ENCODE measurements at regions not wholly inside any gene's neighbourhood (a gene's known extent, or its start where the extent isn't known, plus 50 kb on each side); places are given as distances from the start of the nearest gene placed in this dataset.

DNA sequence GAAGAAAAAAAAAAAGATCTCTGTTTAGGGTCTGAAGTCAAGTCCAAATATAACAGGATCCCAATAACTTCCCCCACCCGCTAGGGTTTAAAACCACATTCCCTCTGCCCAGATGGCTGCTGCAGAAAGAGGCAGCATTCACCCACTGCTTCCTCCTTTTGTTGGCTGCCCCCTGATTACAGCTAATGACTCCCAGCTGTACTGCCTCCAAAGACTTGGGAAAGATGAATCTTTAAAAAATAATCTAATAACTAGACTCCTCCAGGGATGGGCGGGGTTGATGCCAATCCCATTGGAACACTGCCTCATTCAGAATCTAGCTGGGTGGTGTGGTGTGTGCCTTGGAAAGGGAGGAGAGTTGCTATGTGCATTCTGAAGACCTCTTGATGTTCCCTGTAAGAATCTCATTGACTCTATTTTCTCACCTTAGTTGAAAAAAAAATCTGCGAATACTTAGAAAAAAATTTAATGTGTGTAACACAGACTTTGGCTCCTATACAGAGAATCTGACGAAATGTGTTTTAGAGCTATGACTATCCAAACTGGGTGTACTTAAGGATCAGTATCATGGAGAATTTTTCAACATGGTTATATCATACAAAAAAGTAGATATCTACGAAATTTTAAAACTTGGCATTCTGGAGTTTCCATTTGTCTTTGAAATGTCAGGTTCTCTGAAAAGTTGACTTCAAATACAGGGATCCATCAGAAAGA is 174.0 kb downstream of the RNF144B start:
- Histone ChIP-seq H3K27me3 (ENCODE audit: control insufficient read depth, insufficient read depth, low read length) (peaks cover 11% of the 10 kb centered on the region), H3K9ac (ENCODE audit: low read depth, low read length) (no peak overlapping the region), H3K4me2 (ENCODE audit: low read length) (no peak overlapping the region), H3K4me3 (ENCODE audit: low read length) (no peak overlapping the region), H3K9me3 (replicated peaks; ENCODE audit: low read length) (no peaks in the 10 kb centered on the region), H3K36me3 (ENCODE audit: insufficient read depth, low read length) (no peaks in the 10 kb centered on the region), H3K4me1 (ENCODE audit: control insufficient read depth, insufficient read depth, low read length) (no peaks in the 10 kb centered on the region)

- H3K4me1 ChIP-seq (ENCODE audit: control insufficient read depth, insufficient read depth, low read length): no peaks in the 10 kb centered on the region
- no peak overlapping the region for H3K4me3 ChIP-seq (ENCODE audit: low read length)
- H3K9ac ChIP-seq (ENCODE audit: low read depth, low read length): no peak overlapping the region
- H3K36me3 ChIP-seq (ENCODE audit: insufficient read depth, low read length): no peaks in the 10 kb centered on the region
- peaks cover 9% of the 10 kb centered on the region for H3K27me3 ChIP-seq (ENCODE audit: control insufficient read depth, insufficient read depth, low read length)
- no peaks in the 10 kb centered on the region for H3K9me3 ChIP-seq (replicated peaks; ENCODE audit: low read length)
- no peak overlapping the region for H3K4me2 ChIP-seq (ENCODE audit: low read length)
Observed at GRCh38 chr6:18562726-18563125, 175.6 kb downstream of the RNF144B start.

- H3K9ac ChIP-seq (ENCODE audit: low read depth, low read length): no peak overlapping the region
- H3K4me2 ChIP-seq (ENCODE audit: low read length): no peak overlapping the region
- no peaks in the 10 kb centered on the region for H3K9me3 ChIP-seq (replicated peaks; ENCODE audit: low read length)
- no peak overlapping the region for H3K4me3 ChIP-seq (ENCODE audit: low read length)
- no peaks in the 10 kb centered on the region for H3K4me1 ChIP-seq (ENCODE audit: control insufficient read depth, insufficient read depth, low read length)
- H3K36me3 ChIP-seq (ENCODE audit: insufficient read depth, low read length): no peaks in the 10 kb centered on the region
- H3K27me3 ChIP-seq (ENCODE audit: control insufficient read depth, insufficient read depth, low read length): peaks cover 9% of the 10 kb centered on the region
Observed at GRCh38 chr6:18564775-18565174, 177.6 kb downstream of the RNF144B start.

DNA sequence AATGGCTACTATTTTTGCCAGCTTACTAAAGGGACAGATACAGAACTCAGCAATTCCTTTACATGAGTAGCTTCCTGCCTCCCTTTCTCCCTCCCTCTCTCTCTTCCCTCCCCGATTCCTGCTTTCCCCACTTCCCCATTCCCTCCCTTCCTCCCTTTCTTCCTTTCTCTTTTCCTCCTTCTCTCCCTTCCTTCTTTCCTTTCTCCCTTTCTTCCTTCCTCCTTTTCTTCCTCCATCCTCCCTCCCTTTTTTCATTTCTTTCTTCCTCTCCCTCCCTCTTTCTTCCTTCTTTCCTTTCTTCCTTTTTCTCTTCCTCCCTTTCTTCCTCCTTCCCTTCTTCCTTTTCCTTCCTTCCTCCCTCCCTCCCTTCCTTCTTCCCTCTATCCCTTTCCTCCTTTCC is 178.1 kb downstream of the RNF144B start:
- Histone ChIP-seq H3K4me3 (ENCODE audit: low read length) (no peak overlapping the region), H3K9ac (ENCODE audit: low read depth, low read length) (no peak overlapping the region), H3K36me3 (ENCODE audit: insufficient read depth, low read length) (no peaks in the 10 kb centered on the region), H3K27me3 (ENCODE audit: control insufficient read depth, insufficient read depth, low read length) (peaks cover 9% of the 10 kb centered on the region), H3K4me1 (ENCODE audit: control insufficient read depth, insufficient read depth, low read length) (no peaks in the 10 kb centered on the region), H3K9me3 (replicated peaks; ENCODE audit: low read length) (no peaks in the 10 kb centered on the region), H3K4me2 (ENCODE audit: low read length) (no peak overlapping the region)

DNA sequence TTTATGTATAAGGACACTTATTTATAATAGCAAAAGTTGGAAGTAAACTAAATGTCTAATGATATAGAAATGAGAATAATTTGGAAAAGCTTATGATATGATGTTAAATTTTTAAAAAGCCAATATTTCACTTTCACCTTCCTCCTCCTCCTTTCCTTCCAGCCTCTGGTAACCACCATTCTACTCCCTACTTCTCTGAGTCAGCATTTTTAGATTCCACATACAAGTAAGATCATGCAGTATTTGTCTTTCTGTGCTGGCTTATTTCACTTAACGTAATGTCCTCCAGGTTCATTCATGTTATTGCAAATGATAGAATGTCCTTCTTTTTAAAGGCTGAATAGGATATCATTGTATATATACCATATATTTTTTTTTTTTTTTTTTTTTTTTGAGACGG is 180.2 kb downstream of the RNF144B start:
- Histone ChIP-seq H3K9me3 (replicated peaks; ENCODE audit: low read length) (no peaks in the 10 kb centered on the region), H3K9ac (ENCODE audit: low read depth, low read length) (no peak overlapping the region), H3K4me3 (ENCODE audit: low read length) (no peak overlapping the region), H3K36me3 (ENCODE audit: insufficient read depth, low read length) (no peaks in the 10 kb centered on the region), H3K4me2 (ENCODE audit: low read length) (no peak overlapping the region), H3K4me1 (ENCODE audit: control insufficient read depth, insufficient read depth, low read length) (no peaks in the 10 kb centered on the region), H3K27me3 (ENCODE audit: control insufficient read depth, insufficient read depth, low read length) (peaks cover 13% of the 10 kb centered on the region)

- Histone ChIP-seq H3K4me3 (ENCODE audit: low read length) (no peak overlapping the region), H3K27me3 (ENCODE audit: control insufficient read depth, insufficient read depth, low read length) (no peaks in the 10 kb centered on the region), H3K9ac (ENCODE audit: low read depth, low read length) (no peak overlapping the region), H3K9me3 (replicated peaks; ENCODE audit: low read length) (no peaks in the 10 kb centered on the region), H3K4me2 (ENCODE audit: low read length) (no peak overlapping the region), H3K4me1 (ENCODE audit: control insufficient read depth, insufficient read depth, low read length) (no peaks in the 10 kb centered on the region), H3K36me3 (ENCODE audit: insufficient read depth, low read length) (no peaks in the 10 kb centered on the region)
Observed at GRCh38 chr6:18577491-18577890, 190.3 kb downstream of the RNF144B start.

GRCh38 chr6:18579166-18579565 is 192.0 kb downstream of the RNF144B start:
- Histone ChIP-seq H3K9me3 (replicated peaks; ENCODE audit: low read length) (no peaks in the 10 kb centered on the region), H3K36me3 (ENCODE audit: insufficient read depth, low read length) (no peaks in the 10 kb centered on the region), H3K4me2 (ENCODE audit: low read length) (no peak overlapping the region), H3K4me1 (ENCODE audit: control insufficient read depth, insufficient read depth, low read length) (no peaks in the 10 kb centered on the region), H3K4me3 (ENCODE audit: low read length) (no peak overlapping the region), H3K9ac (ENCODE audit: low read depth, low read length) (no peak overlapping the region), H3K27me3 (ENCODE audit: control insufficient read depth, insufficient read depth, low read length) (no peaks in the 10 kb centered on the region)

GRCh38 chr6:18579869-18580268 is 192.7 kb downstream of the RNF144B start:
- Histone ChIP-seq H3K36me3 (ENCODE audit: insufficient read depth, low read length) (no peaks in the 10 kb centered on the region), H3K4me2 (ENCODE audit: low read length) (no peak overlapping the region), H3K9ac (ENCODE audit: low read depth, low read length) (no peak overlapping the region), H3K4me3 (ENCODE audit: low read length) (no peak overlapping the region), H3K4me1 (ENCODE audit: control insufficient read depth, insufficient read depth, low read length) (peaks cover 5% of the 10 kb centered on the region), H3K27me3 (ENCODE audit: control insufficient read depth, insufficient read depth, low read length) (no peaks in the 10 kb centered on the region), H3K9me3 (replicated peaks; ENCODE audit: low read length) (no peaks in the 10 kb centered on the region)

GRCh38 chr6:18584372-18584771 is 197.2 kb downstream of the RNF144B start:
- no peaks in the 10 kb centered on the region for H3K27me3 ChIP-seq (ENCODE audit: control insufficient read depth, insufficient read depth, low read length)
- H3K4me2 ChIP-seq (ENCODE audit: low read length): no peak overlapping the region
- no peaks in the 10 kb centered on the region for H3K36me3 ChIP-seq (ENCODE audit: insufficient read depth, low read length)
- no peak overlapping the region for H3K4me3 ChIP-seq (ENCODE audit: low read length)
- no peaks in the 10 kb centered on the region for H3K9me3 ChIP-seq (replicated peaks; ENCODE audit: low read length)
- no peak overlapping the region for H3K9ac ChIP-seq (ENCODE audit: low read depth, low read length)
- H3K4me1 ChIP-seq (ENCODE audit: control insufficient read depth, insufficient read depth, low read length): peaks cover 12% of the 10 kb centered on the region

- Histone ChIP-seq H3K9me3 (replicated peaks; ENCODE audit: low read length) (no peaks in the 10 kb centered on the region), H3K4me3 (ENCODE audit: low read length) (no peak overlapping the region), H3K9ac (ENCODE audit: low read depth, low read length) (no peak overlapping the region), H3K36me3 (ENCODE audit: insufficient read depth, low read length) (no peaks in the 10 kb centered on the region), H3K4me2 (ENCODE audit: low read length) (peak overlapping the region; percentile 36), H3K27me3 (ENCODE audit: control insufficient read depth, insufficient read depth, low read length) (no peaks in the 10 kb centered on the region), H3K4me1 (ENCODE audit: control insufficient read depth, insufficient read depth, low read length) (peaks cover 12% of the 10 kb centered on the region)
Observed at GRCh38 chr6:18585032-18585573, 198.0 kb downstream of the RNF144B start.

DNA sequence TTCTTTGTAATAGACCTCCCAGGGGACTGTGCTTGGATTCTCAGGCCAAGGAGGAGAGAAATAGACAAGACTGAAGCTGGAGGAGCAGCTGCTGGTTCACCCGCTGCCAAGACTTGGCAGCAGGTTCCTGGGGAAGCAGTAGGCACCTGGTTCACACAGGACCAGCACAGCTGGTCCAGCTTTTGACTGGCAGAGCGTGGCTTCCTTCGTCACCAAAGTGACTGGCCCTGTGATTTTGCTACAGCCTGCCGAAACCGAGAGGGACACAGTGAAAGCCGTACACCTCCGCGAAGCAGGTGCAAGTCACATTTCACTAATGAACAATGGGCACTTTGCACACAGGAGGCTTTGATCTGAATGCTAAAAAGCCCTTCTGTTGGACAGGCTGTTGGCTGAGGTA is 199.0 kb downstream of the RNF144B start:
- H3K36me3 ChIP-seq (ENCODE audit: insufficient read depth, low read length): no peaks in the 10 kb centered on the region
- no peak overlapping the region for H3K4me3 ChIP-seq (ENCODE audit: low read length)
- no peaks in the 10 kb centered on the region for H3K9me3 ChIP-seq (replicated peaks; ENCODE audit: low read length)
- no peaks in the 10 kb centered on the region for H3K27me3 ChIP-seq (ENCODE audit: control insufficient read depth, insufficient read depth, low read length)
- no peak overlapping the region for H3K4me2 ChIP-seq (ENCODE audit: low read length)
- H3K4me1 ChIP-seq (ENCODE audit: control insufficient read depth, insufficient read depth, low read length): peaks cover 12% of the 10 kb centered on the region
- no peak overlapping the region for H3K9ac ChIP-seq (ENCODE audit: low read depth, low read length)

Data from skeletal muscle satellite cell (primary cell).